ENCODE measurements at regions not wholly inside any gene's neighbourhood (a gene's known extent, or its start where the extent isn't known, plus 50 kb on each side); places are given as distances from the start of the nearest gene placed in this dataset.

- TF ChIP-seq ATF2 (tag by site-specific recombination; IDR thresholded peaks at IDR 0.05; ENCODE audit: low read depth), result no peak
- TF ChIP-seq ZNF513 (tag by site-specific recombination; IDR thresholded peaks at IDR 0.05), result no peak
- no peak for TF ChIP-seq ZNF138 (tag by site-specific recombination; IDR thresholded peaks at IDR 0.05; ENCODE audit: borderline replicate concordance)
- no peak for TF ChIP-seq ZBTB20 (tag by site-specific recombination; IDR thresholded peaks at IDR 0.05)
- TF ChIP-seq ELK4 (IDR thresholded peaks at IDR 0.05; ENCODE audit: borderline replicate concordance, low read depth, low read length), result no peak
- TF ChIP-seq ZNF843 (tag by site-specific recombination; IDR thresholded peaks at IDR 0.05), result no peak
- no peak for TF ChIP-seq CTCF (tag by site-specific recombination; IDR thresholded peaks at IDR 0.05)
- no peak for TF ChIP-seq ZNF121 (tag by site-specific recombination; IDR thresholded peaks at IDR 0.05)
These were observed 134.5 kb downstream of the BAMBI start for GRCh38 chr10:28811639-28812349.
